ENCODE measurements at regions not wholly inside any gene's neighbourhood (a gene's known extent, or its start where the extent isn't known, plus 50 kb on each side); places are given as distances from the start of the nearest gene placed in this dataset.

DNA sequence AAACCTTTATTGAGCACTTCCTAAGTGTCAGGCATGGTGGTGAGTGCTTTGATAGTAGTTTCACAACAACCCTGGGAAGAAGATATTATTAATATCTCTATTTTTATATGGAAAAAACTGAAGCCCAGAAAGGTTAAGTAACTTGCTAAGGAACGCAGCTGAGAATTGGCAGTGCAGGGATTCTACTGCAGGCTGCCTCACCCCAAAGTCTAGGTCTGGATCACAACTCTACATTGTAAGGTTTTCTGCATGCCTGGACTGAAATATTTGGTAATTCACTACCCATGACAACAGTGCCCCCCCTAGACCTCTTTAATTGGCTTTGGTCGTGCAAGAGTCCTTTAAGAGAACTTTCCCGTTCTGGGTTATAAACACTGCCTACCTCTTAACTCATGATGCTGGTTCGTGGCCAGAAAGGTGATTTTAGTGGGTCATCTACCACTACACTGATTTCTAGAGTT lies 67.1 kb upstream of the KCNQ5 start:
- Histone ChIP-seq H3K36me3 (no peaks in the 10 kb centered on the region), H3K27ac (no peak overlapping the region), H3K9me3 (no peaks in the 10 kb centered on the region), H3K4me3 (no peak overlapping the region), H3K4me1 (peaks cover 0 to 12% (median 6%) of the 10 kb centered on the region in 3 donors), H3K27me3 (no peaks in the 10 kb centered on the region)
- intact Hi-C loops (cut with DNase I): no loop called here
- TF ChIP-seq, protein P1, sequence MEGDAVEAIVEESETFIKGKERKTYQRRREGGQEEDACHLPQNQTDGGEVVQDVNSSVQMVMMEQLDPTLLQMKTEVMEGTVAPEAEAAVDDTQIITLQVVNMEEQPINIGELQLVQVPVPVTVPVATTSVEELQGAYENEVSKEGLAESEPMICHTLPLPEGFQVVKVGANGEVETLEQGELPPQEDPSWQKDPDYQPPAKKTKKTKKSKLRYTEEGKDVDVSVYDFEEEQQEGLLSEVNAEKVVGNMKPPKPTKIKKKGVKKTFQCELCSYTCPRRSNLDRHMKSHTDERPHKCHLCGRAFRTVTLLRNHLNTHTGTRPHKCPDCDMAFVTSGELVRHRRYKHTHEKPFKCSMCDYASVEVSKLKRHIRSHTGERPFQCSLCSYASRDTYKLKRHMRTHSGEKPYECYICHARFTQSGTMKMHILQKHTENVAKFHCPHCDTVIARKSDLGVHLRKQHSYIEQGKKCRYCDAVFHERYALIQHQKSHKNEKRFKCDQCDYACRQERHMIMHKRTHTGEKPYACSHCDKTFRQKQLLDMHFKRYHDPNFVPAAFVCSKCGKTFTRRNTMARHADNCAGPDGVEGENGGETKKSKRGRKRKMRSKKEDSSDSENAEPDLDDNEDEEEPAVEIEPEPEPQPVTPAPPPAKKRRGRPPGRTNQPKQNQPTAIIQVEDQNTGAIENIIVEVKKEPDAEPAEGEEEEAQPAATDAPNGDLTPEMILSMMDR (IDR thresholded peaks at IDR 0.05): no peak
- DNase-seq (no peak), FAIRE-seq (no peak), ATAC-seq (no peak)
- 53 to 64% methylated on average over 4 of the region's 4 CpGs for WGBS, 2 donors

DNA sequence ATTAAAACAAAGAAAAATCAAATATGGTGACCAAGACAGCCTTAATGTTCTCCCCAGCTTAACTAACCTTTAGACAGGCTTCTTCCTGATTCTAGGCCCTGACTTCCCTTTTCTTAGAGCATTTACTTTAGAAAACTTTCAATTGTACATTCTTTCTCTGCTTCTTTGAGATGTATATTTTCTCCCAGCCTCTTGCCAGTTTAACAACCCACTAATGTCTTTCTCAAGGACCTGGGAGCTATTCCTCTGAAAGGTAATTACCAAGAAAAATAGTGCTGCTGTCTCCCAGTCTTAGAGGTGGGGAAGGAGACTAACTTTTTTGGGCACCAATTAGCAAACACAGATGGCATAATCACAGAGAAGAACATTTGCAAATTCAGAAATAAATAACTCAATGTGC lies 62.8 kb upstream of the KCNQ5 start:
- DNase-seq (no peak), ATAC-seq (no peak), FAIRE-seq (no peak)
- intact Hi-C loops (cut with DNase I): no loop called here
- Histone ChIP-seq H3K4me1 (no peaks in the 10 kb centered on the region), H3K4me3 (no peak overlapping the region), H3K36me3 (no peaks in the 10 kb centered on the region), H3K27me3 (no peaks in the 10 kb centered on the region), H3K27ac (no peak overlapping the region), H3K9me3 (no peaks in the 10 kb centered on the region)
- TF ChIP-seq, protein P1 (IDR thresholded peaks at IDR 0.05): no peak

DNA sequence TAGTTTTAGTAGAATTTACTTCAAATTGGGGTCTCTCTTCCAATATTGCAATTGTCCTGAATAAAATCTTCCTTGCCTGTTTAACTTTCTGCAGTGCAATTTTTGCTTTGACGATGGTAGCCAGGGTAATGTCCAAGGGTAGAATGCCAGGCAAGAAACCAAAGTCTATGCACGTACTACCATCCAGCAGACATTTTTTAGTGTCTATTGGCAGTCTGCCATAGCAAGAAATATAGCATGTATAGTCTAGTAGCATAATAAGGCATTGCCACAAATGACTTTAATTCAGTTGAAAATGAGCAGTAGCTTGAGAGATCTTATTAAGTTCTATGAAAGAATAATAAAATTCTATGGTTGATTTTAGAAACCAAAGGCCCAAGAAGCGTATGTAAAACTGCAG lies 62.3 kb upstream of the KCNQ5 start:
- Histone ChIP-seq H3K9me3 (no peaks in the 10 kb centered on the region), H3K4me1 (no peaks in the 10 kb centered on the region), H3K4me3 (no peak overlapping the region), H3K36me3 (no peaks in the 10 kb centered on the region), H3K27ac (no peak overlapping the region), H3K27me3 (no peaks in the 10 kb centered on the region)
- intact Hi-C loops (cut with DNase I): no loop called here
- TF ChIP-seq, protein P1 (IDR thresholded peaks at IDR 0.05): no peak
- WGBS, 2 donors: 51 to 66% methylated on average over 3 of the region's 3 CpGs
- no peak for FAIRE-seq
- ATAC-seq: no peak
- DNase-seq: no peak

DNA sequence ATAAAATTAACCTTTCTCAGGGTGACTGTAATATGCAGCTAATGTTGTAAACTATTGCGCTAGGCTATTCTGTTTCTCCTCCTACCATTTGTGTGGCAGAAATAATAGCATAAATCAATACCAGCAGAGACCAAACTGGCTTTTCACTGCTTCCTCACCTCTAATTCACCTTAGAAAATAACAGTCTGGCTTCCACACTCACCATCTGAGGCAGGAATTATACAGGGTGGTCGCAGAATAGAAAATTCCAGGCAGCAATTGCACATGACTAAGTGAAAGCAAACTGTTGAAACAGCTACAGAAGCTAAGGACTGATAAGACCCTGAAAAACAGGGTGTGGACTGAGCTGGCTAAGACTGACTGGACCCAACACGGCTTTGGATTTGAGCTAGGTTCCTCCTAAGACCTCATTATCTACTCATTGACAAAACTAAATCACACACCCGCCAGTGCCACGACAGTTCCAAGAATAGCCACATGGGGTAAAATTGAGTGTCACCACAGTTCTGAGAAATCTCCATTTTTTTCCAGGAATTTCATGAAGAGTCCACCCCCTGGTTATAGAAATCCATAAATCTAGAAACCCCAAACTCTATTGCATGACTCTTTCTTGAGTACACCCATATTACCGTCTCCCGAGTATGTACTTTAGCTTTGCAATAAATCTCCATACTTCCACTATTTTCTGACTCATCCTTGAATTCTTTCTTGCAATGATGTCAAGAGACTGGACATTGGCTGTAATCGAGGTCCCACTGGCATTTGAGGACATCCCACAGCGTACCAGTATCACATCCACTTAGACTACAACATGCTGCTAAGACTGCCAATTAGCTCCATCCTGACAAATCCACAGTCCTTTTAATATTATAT lies 60.9 kb upstream of the KCNQ5 start:
- TF ChIP-seq, protein P1 (IDR thresholded peaks at IDR 0.05): peak in 1 of 4 donors; percentile 20
- DNase-seq: no peak
- H3K9me3 ChIP-seq: no peaks in the 10 kb centered on the region
- no peaks in the 10 kb centered on the region for H3K4me1 ChIP-seq
- FAIRE-seq: no peak
- H3K36me3 ChIP-seq: no peaks in the 10 kb centered on the region
- 45 to 47% methylated on average over 9 of the region's 9 CpGs for WGBS, 2 donors
- H3K27me3 ChIP-seq: no peaks in the 10 kb centered on the region
- no peak overlapping the region for H3K27ac ChIP-seq
- ATAC-seq: peak in 3 of 4 donors; percentile 43 to 78 (median 68)
- no peak overlapping the region for H3K4me3 ChIP-seq
- intact Hi-C loops (cut with DNase I): no loop called here

DNA sequence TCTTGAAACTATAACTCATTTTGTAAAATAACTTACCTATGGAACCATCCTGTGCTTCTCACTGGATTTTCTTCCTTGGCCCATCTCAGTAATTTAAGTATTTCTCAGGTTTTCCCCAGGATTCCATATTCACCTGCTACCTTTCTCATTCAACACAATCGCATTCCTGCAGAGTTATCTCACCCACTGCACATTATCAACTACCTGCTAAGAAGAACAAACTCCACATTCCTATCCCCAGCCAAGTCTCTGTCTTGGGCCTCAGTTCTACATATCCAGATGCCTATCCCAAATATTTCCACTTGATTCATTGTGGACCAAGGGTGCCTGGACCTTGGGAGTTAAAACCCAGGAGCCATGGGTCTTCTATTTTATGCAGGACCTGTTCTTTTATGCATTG lies 60.2 kb upstream of the KCNQ5 start:
- WGBS, 2 donors: 17 to 27% methylated on average over 1 of the region's 1 CpG
- no peaks in the 10 kb centered on the region for H3K9me3 ChIP-seq
- DNase-seq: no peak
- no peak for FAIRE-seq
- intact Hi-C loops (cut with DNase I): no loop called here
- H3K4me3 ChIP-seq: no peak overlapping the region
- no peaks in the 10 kb centered on the region for H3K36me3 ChIP-seq
- no peaks in the 10 kb centered on the region for H3K4me1 ChIP-seq
- H3K27ac ChIP-seq: no peak overlapping the region
- TF ChIP-seq, protein P1 (IDR thresholded peaks at IDR 0.05): no peak
- H3K27me3 ChIP-seq: no peaks in the 10 kb centered on the region
- peak in 3 of 4 donors; percentile 43 to 87 (median 65) for ATAC-seq

Data from pancreas (tissue), 10 donors.